ENCODE measurements at regions not wholly inside any gene's neighbourhood (a gene's known extent, or its start where the extent isn't known, plus 50 kb on each side); places are given as distances from the start of the nearest gene placed in this dataset.

DNA sequence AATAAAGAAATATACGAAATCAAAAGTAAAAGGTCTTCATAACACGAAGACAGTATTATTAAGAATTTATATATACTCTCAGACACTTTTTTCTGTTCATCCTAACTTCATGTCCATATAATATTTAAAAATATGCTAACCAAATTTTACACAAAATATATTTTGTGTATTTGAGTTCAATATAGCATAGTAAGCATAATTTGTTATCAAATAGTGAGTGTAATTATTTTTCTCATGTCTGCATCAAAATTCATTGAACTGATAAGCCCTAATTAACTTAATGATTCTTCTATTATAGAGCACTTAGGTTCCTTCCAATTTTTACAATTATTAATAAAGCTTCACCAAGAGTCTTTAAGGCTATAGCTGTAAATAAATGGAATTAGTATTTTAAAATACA lies 99.7 kb upstream of the SYT1 start:
- Histone ChIP-seq H4K8ac (ENCODE audit: low read depth in 2 of 2, low read length in 2 of 2) (no peak overlapping the region), H3K18ac (ENCODE audit: low read depth, low read length) (no peak overlapping the region), H4K20me1 (ENCODE audit: insufficient read depth, low read length) (no peaks in the 10 kb centered on the region), H2AFZ (replicated peaks; ENCODE audit: low read length, poor library complexity) (no peak overlapping the region), H3K4me3 (ENCODE audit: insufficient read depth, low read depth, low read length) (no peak overlapping the region), H3K9me3 (ENCODE audit: control insufficient read depth, insufficient read depth, low read length) (no peaks in the 10 kb centered on the region), H2BK5ac (ENCODE audit: low read depth, low read length, poor library complexity, severe bottlenecking) (no peak overlapping the region), H3K9ac (ENCODE audit: low read depth, low read length) (no peak overlapping the region), H2BK15ac (ENCODE audit: low read depth, low read length) (no peak overlapping the region), H2BK120ac (ENCODE audit: low read depth, low read length) (no peak overlapping the region), H2AK9ac (replicated peaks; ENCODE audit: low read depth, low read length, poor library complexity) (no peak overlapping the region), H2AK5ac (ENCODE audit: low read depth, low read length) (no peak overlapping the region), H3K23ac (ENCODE audit: low read depth, low read length) (no peak overlapping the region), H3K36me3 (ENCODE audit: control insufficient read depth, insufficient read depth, low read length) (no peaks in the 10 kb centered on the region), H2BK20ac (ENCODE audit: low read depth, low read length) (no peak overlapping the region), H3K4me2 (ENCODE audit: low read depth, low read length) (no peak overlapping the region), H3K4me1 (ENCODE audit: control insufficient read depth, insufficient read depth, low read length) (no peaks in the 10 kb centered on the region), H3K14ac (replicated peaks; ENCODE audit: low read depth, low read length) (no peak overlapping the region), H3K27me3 (ENCODE audit: control insufficient read depth, insufficient read depth, low read length) (no peaks in the 10 kb centered on the region), H4K91ac (ENCODE audit: insufficient read depth, low read depth, low read length) (no peak overlapping the region), H4K5ac (ENCODE audit: low read depth, low read length) (no peak overlapping the region), H3K4ac (ENCODE audit: low read depth, low read length) (no peak overlapping the region), H3K9me1 (ENCODE audit: insufficient read depth, low read length) (no peaks in the 10 kb centered on the region), H3K79me1 (ENCODE audit: low read depth in 1 of 2, low read length in 2 of 2) (no peaks in the 10 kb centered on the region), H3K27ac (ENCODE audit: insufficient read depth, low read length) (no peak overlapping the region), H3K56ac (ENCODE audit: extremely low read depth, insufficient read depth, low read length) (no peak overlapping the region)
- intact Hi-C loops (cut with micrococcal nuclease) (no loop called here), in situ Hi-C loops (cut with MboI; ENCODE audit: low sequenced_read_pairs) (no loop called here), dilution Hi-C loops (cut with HindIII; ENCODE audit: low sequenced_read_pairs, unreplicated experiment) (no loop called here)
- ChIA-PET POLR2A (ENCODE audit: unreplicated experiment) (no interaction called here), CTCF (no interaction called here)
- ATAC-seq (ENCODE audit: low read depth), result no peak
- WGBS, 2 experiments (ENCODE audit: extremely low coverage in 2 of 2, insufficient read length in 1 of 2), result no CpG with 5 or more reads among the region's 2 CpGs
- DNase-seq, result no peak
- TF ChIP-seq MAZ (IDR thresholded peaks at IDR 0.05; ENCODE audit: borderline replicate concordance, low read depth, low read length) (no peak), NFE2L2 (IDR thresholded peaks at IDR 0.05; ENCODE audit: low read depth, low read length) (no peak), MAFK (IDR thresholded peaks at IDR 0.05; ENCODE audit: low read depth, low read length) (peak; percentile 73), SMC3 (IDR thresholded peaks at IDR 0.05; ENCODE audit: low read depth, low read length) (no peak)
- no TSS peak for BruUV-seq (replicated peaks)
